OCI-LY3 (cell line): ENCODE measurements at regions not wholly inside any gene's neighbourhood (a gene's known extent, or its start where the extent isn't known, plus 50 kb on each side); places are given as distances from the start of the nearest gene placed in this dataset.

Experiments
- EZH2phosphoT487 ChIP-seq: fragments of 200-600 bp; shearing (Covaris generic); IDR thresholded peaks from 2 replicates; pipeline ENCODE4 v1.6.1; 2018; ENCODE audit warnings: antibody characterized with exemption, mixed run types, low read depth
- TF ChIP-seq, protein P1 (sequence below): fragments of 200-600, 300-600 bp; sonication (generic); IDR thresholded peaks from 2 replicates; pipeline ENCODE4 v1.5.1; 2014; ENCODE audit warnings: antibody characterized with exemption, low read length, low read depth

DNA sequence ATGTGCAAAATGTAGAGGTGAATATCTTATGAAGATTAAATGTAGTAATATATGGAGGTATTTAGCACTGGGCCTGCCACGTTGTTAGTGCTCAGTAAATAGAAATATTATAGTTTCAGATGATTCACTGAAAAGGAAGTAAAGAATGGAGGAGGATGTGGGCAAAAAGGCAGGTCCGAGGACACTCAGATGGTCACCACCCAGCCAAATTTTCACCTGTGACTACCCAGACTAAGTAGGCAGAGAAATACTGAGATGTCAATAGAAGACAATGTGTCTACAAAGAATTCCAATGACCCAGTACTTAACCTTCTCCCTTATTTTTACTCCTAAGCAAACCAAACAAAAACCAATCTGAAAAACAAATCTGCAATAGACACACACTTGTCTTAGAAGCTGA is 70.3 kb upstream of the ATP10B start:
- TF ChIP-seq, protein P1, sequence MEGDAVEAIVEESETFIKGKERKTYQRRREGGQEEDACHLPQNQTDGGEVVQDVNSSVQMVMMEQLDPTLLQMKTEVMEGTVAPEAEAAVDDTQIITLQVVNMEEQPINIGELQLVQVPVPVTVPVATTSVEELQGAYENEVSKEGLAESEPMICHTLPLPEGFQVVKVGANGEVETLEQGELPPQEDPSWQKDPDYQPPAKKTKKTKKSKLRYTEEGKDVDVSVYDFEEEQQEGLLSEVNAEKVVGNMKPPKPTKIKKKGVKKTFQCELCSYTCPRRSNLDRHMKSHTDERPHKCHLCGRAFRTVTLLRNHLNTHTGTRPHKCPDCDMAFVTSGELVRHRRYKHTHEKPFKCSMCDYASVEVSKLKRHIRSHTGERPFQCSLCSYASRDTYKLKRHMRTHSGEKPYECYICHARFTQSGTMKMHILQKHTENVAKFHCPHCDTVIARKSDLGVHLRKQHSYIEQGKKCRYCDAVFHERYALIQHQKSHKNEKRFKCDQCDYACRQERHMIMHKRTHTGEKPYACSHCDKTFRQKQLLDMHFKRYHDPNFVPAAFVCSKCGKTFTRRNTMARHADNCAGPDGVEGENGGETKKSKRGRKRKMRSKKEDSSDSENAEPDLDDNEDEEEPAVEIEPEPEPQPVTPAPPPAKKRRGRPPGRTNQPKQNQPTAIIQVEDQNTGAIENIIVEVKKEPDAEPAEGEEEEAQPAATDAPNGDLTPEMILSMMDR: no peak
- no peak for TF ChIP-seq EZH2phosphoT487
